Dermis blood vessel endothelial cell (primary cell): ENCODE measurements at regions not wholly inside any gene's neighbourhood (a gene's known extent, or its start where the extent isn't known, plus 50 kb on each side); places are given as distances from the start of the nearest gene placed in this dataset.

ENCODE experiments used
- DNase-seq: peaks from one replicate; pipeline ENCODE4 v3.0.0; 2010

- DNase-seq = no peak
These were observed 128.2 kb upstream of the INPP4B start for GRCh38 chr4:142974328-142974727.

GRCh38 chr4:142975618-142976017 lies 129.5 kb upstream of the INPP4B start:
- no peak for DNase-seq

DNA sequence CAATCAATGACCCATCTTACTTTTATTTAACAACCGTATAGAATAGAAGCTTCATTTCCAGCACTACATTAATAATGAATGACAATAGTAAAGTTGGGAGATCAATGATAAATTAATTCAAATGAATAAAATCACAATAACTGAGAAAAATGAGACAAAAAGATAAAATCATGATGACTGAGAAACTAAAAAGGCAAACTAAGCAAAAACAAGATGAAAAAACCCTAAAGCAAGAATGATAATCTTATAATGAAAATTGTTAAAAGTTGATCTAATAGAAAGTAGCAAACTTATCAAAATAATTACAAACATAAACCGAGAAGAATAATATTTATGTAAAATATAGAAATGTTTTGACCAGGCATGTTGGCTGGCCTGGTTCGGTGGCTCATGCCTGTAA lies 130.4 kb upstream of the INPP4B start:
- no peak for DNase-seq

- no peak for DNase-seq
These were observed 131.1 kb upstream of the INPP4B start for GRCh38 chr4:142977182-142977581.

DNA sequence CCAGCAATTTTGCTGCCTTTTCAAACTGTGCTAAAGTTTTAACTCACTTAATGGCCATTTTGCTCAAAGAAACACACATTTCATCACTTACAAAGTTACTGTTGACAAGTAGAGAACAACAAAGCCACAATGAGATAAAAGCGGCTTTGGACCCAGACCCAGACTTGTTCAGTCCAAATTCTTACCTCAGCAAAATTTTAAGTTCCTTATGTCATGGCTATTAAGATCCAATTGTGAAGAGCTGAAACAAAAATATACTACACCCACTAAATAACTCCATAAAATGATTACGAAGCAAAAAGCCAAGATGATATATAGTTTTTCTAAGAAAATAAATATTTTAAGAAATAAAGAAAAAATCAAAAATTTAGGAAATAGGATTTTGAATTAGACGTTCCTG lies 137.0 kb upstream of the INPP4B start:
- no peak for DNase-seq

DNA sequence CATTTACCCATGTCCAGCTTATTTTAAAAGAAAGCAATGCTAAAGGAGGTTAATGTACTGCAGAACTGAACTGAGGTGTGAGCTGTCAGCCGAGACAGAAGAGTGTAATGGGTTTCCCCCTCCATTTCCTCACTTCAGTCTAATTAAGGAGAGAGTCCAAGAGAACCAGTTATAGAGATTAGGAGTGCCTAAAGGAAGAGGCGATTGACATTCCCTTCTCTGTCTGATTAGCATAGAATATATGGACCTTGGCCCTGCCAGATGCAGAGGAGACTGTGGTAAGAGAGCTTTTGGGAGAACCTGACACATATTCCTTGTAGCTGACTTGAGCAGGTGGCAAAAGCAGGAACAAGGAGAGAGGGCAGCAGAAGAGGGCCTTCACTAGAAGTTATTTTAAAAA lies 137.5 kb upstream of the INPP4B start:
- DNase-seq = no peak

DNA sequence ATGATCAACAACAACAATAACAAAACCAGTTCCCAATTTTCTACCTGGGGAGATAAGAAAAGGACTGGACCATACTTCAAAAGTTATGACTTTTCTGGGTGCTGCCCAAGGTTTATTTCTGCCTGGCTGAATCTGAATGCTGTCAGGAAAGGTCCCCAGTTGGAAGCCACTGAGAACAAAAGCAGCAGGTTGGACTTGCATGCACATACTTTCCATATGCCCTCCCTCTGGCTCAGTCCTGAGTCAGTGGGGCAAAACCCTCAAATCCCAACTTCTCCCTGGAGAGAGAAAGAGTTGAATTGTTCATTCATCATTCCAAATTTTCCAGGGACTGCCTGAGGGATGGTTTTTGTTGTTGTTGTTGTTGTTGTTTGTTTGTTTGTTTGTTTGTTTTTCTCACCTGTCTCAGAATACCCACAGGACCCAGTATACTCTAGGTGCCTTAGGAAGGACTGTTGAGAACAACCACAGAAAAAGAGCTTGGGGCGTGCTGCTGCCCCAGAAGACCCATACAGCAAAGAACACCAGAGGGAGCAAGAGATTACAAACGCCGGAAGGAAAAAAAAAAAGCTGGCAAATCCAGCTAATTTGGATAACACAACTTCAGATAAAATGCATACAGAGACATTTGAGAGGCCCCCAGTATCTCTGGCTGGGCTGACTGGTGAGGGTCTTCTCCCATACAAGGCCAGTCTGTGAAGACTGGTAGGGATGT lies 138.9 kb upstream of the INPP4B start:
- peak; percentile 28 for DNase-seq

GRCh38 chr4:143016171-143016570 lies 168.5 kb upstream of the USP38 start:
- no peak for DNase-seq

DNA sequence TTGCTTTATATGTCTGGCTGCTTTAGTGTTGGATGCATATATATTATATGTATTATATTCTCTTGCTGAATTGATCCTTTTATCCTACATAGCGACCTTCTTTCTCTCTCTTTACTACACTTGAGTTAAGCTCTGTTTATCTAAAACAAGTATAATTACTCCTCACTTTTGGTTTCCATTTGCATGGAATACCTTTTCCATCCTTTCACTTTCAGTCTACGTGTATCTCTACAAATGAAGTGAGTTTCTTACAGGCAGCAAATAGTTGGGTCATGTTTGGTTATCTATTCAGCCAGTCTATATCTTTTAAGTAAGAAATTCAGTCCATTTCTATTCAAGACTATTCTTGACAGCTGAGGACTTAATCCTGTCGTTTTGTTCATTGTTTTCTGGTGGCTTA lies 167.5 kb upstream of the USP38 start:
- no peak for DNase-seq

- DNase-seq = no peak
These were observed 165.4 kb upstream of the USP38 start for GRCh38 chr4:143019351-143019750.

DNA sequence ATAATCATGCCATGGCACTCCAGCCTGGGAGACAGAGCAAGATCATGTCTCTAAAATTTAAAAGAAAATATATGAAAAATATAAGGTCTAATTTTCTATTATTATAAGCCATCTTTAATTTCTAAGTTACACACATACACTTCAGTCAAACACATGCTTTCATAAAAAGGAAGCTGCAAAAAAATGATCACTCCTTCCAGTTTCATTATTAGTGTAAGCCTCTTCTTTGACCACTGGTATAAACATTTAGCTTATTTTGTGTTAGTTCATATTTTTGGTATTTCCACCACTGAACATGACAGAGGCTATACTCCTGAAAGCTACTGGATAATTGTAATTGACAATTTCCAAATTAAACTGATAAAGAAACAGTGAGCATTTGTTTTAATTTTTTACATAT lies 163.3 kb upstream of the USP38 start:
- DNase-seq = no peak

GRCh38 chr4:143023239-143023918 lies 161.3 kb upstream of the USP38 start:
- DNase-seq = no peak

- DNase-seq = no peak
These were observed 159.5 kb upstream of the USP38 start for GRCh38 chr4:143025081-143025704.

GRCh38 chr4:143026459-143027170 lies 158.1 kb upstream of the USP38 start:
- DNase-seq = no peak

GRCh38 chr4:143035661-143036060 lies 149.1 kb upstream of the USP38 start:
- no peak for DNase-seq

DNA sequence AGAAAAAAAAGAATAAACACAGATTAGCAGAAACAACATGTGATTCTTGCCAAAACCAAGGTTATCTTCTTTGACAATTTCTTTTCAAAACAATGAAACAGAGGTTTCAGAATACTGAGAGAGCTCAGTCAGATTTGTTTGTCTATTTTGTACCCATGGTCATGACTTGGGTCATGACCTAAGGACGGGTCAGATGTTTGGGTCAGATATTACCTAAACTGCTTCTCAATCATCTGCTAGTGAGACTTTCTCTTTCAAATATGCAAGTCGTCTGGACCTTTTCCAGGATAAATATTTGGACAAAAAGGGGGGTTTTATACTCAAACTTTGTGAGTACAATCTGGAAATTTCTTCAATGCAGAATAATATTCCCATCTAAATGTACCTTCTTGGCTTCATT lies 148.3 kb upstream of the USP38 start:
- no peak for DNase-seq

DNA sequence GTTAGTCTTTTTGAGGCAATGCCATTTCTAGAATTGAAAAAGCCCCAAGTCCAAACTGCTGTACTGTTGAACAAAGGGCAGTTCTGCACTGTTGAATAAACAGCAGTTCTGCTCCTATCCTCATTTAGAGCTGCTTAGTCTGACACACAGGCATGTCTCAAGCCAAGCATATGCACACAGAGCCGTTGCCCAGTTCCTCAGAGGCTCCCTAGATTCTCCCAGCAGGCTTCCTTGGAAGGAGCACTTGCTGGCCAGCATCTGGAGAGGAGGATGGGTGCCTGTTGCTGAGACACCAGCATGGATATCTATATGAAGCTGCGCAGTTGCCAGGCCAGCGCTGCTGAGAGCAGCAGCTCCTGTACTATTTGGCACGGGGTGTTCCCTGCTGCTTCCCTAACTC lies 138.3 kb upstream of the USP38 start:
- no peak for DNase-seq

- no peak for DNase-seq
These were observed 137.8 kb upstream of the USP38 start for GRCh38 chr4:143046906-143047305.

DNA sequence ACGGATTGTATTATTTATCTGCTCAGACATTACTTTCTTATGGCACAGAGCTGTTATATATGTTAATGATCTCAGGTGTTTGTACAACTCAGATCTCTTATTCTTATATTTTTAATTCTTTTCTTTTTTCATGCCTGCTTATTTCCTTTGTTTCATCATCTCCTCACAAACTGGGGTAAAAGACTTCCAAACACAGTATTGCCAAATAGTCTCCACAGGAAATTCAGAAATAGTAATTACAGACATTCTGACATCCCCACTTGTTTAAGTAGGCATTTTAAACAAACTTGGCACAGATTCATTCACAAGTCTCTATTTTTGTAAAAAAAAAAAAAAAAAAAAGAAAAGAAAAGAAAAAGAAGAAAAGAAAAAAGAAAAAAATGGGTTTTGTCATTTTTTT lies 129.7 kb upstream of the USP38 start:
- no peak for DNase-seq

DNA sequence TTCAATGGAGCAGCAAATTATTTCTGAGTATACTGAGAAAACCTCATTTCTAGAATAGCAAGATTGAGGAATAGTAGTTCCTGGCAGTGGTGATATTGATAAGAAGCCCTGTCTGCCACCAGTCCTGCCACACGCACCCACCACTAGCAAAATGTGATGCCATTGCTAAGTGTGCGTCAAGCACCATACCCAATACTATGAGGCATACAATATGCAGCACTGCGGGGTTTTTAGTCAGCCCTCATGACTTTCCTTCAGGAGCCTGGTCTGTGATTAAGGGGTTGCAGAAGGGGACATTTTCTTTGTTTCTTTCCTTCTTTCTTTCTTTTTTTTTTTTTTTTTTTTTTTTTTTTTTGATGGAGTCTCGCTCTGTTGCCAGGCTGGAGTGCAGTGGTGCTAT lies 128.7 kb upstream of the USP38 start:
- no peak for DNase-seq

- DNase-seq = no peak
These were observed 113.4 kb upstream of the USP38 start for GRCh38 chr4:143071351-143071750.

- no peak for DNase-seq
These were observed 108.0 kb upstream of the USP38 start for GRCh38 chr4:143076723-143077122.

DNA sequence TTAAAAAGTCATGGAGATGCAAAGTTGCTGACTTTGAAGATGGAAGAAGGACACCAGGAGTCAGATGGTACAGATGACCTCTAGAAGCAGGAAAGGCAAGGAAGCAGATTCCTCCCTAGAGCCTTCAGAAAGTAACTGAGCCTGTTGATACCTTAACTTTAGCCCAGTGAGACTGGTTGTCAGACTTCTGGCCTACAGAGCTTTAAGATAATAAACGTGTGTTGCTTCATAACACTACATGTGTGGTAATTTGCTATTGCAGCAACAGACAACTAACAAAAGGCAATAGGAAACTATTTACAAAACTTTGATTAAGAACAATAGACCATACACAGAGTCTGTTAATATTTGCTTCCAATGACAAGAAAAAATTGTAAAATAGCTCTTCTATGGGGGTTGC lies 102.0 kb upstream of the USP38 start:
- no peak for DNase-seq
